AG10803 (cell line): ENCODE measurements at regions not wholly inside any gene's neighbourhood (a gene's known extent, or its start where the extent isn't known, plus 50 kb on each side); places are given as distances from the start of the nearest gene placed in this dataset.

Source experiments
- DNase-seq: peaks from one replicate; pipeline ENCODE4 v3.0.0; 2010; ENCODE audit warnings: low read depth
- H3K4me3 ChIP-seq: 2 replicates; pipeline ENCODE4 v1.5.1; 2011; ENCODE audit warnings: mild to moderate bottlenecking, low read length, control low read depth
- TF ChIP-seq, protein P1 (sequence below): conservative IDR thresholded peaks from 2 replicates; pipeline ENCODE4 v1.5.1; 2011; ENCODE audit warnings: mild to moderate bottlenecking, low read length, control low read depth, inconsistent platforms

DNA sequence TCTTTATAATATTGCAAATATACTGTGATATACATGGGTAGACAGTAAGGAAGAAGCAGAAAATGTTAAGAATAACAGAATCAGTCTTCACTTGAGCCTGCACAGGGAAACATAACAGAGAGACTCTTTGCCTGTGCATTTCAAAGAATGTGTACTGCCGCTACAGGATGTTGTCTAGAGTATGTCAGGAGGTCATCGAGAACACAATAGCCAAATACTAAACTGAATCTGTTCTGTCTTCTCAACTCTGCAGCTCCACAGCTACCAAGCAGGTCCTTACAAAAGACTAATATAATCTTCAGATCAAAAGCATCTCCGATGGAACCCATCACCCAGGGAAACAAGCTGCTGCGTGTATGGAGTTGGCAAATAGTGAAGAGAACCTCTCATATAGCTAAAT is 471.5 kb downstream of the PCDH10 start:
- DNase-seq, result no peak
- H3K4me3 ChIP-seq, result no peak overlapping the region
- TF ChIP-seq, protein P1, sequence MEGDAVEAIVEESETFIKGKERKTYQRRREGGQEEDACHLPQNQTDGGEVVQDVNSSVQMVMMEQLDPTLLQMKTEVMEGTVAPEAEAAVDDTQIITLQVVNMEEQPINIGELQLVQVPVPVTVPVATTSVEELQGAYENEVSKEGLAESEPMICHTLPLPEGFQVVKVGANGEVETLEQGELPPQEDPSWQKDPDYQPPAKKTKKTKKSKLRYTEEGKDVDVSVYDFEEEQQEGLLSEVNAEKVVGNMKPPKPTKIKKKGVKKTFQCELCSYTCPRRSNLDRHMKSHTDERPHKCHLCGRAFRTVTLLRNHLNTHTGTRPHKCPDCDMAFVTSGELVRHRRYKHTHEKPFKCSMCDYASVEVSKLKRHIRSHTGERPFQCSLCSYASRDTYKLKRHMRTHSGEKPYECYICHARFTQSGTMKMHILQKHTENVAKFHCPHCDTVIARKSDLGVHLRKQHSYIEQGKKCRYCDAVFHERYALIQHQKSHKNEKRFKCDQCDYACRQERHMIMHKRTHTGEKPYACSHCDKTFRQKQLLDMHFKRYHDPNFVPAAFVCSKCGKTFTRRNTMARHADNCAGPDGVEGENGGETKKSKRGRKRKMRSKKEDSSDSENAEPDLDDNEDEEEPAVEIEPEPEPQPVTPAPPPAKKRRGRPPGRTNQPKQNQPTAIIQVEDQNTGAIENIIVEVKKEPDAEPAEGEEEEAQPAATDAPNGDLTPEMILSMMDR, result no peak

GRCh38 chr4:133618963-133619362 is 469.9 kb downstream of the PCDH10 start:
- no peak overlapping the region for H3K4me3 ChIP-seq
- TF ChIP-seq, protein P1, result no peak
- DNase-seq, result no peak

GRCh38 chr4:133600008-133600407 is 450.9 kb downstream of the PCDH10 start:
- TF ChIP-seq, protein P1, result no peak
- no peak overlapping the region for H3K4me3 ChIP-seq
- no peak for DNase-seq

DNA sequence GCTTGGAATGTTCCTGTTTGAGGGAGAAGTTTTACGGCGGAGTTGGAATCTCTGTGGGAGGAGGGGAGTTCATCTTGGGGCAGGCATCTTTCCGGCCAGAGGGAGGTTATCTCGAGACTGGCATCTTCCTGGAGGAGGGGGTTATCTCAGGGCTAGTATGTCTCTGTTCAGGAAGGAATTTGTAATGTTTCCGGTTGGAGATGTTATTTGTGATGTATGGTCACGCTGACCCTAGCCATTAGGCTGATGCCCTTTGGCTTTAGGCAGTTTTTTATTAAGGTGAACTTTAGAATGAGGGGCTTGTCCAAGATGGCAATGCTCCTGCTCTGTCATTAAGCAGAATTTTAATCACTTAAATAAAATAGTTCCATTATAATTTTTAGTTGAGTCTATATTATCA is 449.7 kb downstream of the PCDH10 start:
- no peak for DNase-seq
- H3K4me3 ChIP-seq, result no peak overlapping the region
- TF ChIP-seq, protein P1, result no peak

GRCh38 chr4:133597251-133597650 is 448.2 kb downstream of the PCDH10 start:
- TF ChIP-seq, protein P1, result no peak
- no peak for DNase-seq
- H3K4me3 ChIP-seq, result no peak overlapping the region

GRCh38 chr4:133596459-133596858 is 447.4 kb downstream of the PCDH10 start:
- no peak for DNase-seq
- TF ChIP-seq, protein P1, result no peak
- no peak overlapping the region for H3K4me3 ChIP-seq

DNA sequence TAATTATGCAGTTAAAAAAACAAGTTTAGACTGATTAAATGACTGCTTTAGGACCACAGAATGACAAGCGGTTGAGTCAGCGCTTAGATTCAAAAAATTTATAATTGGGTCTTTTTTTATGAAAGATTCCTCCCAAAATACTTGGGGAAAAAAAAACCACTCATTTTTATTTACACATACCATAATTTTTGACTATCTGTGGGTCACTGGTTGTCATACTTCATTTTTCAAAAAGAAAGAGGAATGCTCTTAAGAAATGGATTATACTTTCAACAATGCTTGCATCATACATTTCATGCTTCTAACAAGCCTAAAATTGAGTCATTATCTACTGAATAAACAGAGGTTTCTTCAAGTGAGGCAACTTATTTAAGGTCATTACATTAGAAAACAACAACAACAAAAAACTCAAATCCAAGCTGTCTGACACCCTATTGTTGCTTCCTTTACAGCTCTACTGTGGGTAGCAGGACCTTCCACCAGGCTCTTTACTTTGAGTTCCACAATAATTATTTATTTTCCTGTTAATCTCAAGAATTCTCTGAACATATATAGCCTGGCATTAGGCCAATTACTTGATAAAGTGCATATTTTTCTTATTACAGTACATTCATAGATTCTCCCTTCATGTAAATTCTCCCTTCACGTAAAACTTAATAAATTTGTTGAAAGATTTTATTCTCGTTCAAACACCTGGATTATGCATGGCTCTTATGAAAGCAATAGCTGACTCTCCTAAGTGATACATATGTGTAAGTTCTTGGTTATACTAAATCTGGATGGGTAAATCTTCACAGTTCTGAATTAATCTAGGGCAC is 445.5 kb downstream of the PCDH10 start:
- no peak overlapping the region for H3K4me3 ChIP-seq
- DNase-seq, result no peak
- TF ChIP-seq, protein P1, result no peak
